GM21423 (cell line): ENCODE measurements at regions not wholly inside any gene's neighbourhood (a gene's known extent, or its start where the extent isn't known, plus 50 kb on each side); places are given as distances from the start of the nearest gene placed in this dataset.
"Not testable (repeated sequence)": the region's sequence is repeated elsewhere in the genome, so short reads cannot be mapped to it uniquely, and the experiment has no call there.

ENCODE experiments used
- ATAC-seq: cut with Tn5 transposase; IDR thresholded peaks from one replicate; pipeline ENCODE4 v1.9.1; 2021; ENCODE audit warnings: mild to moderate bottlenecking, moderate library complexity; ENCODE audit not compliant: unreplicated experiment

DNA sequence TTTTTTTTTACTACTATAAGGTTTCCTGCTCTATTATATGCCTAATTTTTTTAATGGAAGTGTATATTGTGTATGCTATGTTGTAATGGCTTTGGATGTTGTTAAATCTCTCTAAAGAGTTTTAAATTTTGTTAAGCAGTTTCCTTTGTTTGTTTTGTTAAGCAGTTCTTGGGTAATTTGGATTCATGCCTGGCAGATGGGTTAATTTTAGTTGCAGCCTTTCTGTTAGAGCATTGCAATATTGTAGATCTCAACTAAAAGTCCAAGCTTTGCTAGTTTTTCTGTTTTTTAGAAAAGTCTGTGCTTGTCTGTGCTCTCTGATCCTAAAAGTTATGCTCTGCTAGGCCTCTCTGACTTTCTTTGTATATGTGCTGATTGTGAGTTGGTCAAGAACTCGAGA is 1229.0 kb upstream of the NRXN1 start:
- ATAC-seq, result no peak

DNA sequence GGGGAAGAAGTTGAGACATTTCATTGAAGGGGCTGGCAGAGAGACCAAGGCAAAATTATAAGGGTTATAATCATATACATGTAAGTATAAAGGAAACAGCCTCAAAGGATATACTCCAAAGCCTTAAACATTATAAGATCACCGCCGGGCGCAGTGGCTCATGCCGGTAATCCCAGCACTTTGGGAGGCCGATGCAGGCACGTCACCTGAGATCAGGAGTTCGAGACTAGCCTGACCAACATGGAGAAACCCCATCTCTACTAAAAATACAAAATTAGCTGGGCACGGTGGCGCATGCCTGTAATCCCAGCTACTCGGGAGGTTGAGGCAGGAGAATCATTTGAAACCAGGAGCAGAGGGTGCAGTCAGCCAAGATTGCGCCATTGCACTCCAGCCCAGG is 1227.0 kb upstream of the NRXN1 start:
- not testable (repeated sequence) for ATAC-seq

DNA sequence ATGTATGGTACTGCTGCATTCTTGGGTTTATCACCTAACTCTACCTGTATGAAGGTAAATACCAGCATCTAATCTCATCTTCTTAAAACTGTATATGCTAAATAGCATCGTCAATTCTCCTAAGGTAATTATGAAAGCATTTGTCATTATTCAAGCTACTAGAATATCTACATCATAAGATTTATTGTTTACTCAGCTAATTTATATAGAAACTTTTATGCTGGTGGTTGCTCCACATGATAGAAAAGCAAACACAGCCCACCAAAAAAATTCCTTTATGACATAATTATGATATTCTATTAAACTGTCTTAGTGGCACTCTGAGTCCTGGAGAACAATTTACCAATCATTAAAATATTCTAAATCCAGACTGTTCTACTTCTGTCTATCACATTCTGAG is 1226.1 kb upstream of the NRXN1 start:
- ATAC-seq, result no peak

DNA sequence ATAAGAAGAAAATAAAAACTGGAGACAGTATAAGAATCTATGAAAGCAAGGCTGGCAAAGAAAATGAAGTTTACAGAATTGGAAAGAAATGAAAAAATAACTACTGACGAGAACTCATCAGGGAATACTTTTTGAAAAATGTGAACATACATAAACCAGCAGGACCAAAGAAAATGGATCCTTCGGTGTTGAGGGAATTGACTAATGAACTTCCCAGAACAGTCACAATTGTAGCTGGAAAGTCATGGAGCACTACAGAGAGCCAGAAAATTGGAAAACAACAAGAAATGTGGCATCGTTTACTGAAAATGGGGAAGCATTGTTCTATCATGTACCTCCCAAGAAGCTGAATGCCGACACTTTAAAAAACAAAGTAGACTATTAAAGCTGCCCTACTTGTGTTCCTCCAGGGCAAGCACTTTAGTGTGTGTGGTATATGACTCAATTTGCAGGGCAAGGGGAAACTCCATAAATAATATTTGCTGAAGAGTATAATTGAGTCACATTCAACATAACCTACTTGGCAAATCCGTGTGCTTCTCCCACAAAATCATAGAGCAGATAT is 1221.6 kb upstream of the NRXN1 start:
- ATAC-seq, result no peak

DNA sequence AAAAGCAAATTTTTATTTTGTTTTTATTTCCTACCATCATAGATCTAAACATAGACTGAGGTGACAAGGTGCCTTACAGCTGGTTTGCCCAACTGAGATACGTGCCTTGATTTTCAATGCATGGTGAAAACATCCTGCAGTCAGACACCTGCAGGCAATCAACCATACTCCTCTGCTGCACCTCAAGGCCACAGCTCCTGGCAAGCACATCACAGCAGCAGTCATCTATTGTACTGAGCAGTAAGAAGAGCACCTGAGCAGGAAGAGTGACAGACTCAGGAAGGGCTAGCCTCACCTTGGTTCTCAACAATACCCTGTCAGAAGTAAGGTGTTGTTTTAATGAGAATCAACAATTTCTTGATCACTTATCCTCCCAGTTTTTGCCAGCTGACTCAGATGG is 1206.8 kb upstream of the NRXN1 start:
- no peak for ATAC-seq

DNA sequence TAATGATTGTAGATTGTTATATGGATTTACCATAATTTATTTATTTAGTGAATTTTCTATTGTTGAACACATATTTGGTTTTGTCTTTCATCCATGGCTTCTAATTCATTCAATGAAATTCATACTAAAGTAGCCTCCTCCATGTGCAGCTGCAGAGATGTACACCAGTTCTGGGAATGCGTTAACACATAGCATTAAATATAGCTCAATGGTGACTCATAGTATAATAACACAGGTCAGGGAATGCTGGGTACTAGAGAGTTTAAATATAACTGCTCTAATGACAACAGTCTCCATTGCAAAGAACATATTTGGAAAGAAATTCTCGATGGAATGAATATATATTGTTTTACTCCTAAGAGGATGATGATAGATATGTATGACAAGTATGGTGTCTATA is 1190.2 kb upstream of the NRXN1 start:
- no peak for ATAC-seq

DNA sequence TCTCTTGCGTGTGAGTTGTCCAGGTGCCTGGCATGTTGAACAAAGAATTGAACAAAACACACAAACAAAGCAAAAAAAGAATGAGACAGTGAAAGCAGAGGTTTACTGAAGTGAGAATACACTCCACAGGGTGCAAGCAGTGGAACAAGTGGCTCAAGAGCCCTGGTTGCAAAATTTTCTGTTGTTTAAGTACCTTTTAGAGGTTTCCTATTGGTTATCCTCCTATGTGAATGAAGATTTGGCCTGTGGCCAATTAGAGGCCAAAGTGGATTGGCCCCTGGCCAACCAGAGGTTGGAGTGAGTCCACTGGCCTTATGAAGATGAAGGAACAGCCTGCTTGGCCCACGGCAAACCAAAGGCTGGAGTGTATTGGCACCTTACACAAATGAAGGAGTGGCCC is 1188.5 kb upstream of the NRXN1 start:
- ATAC-seq, result no peak

DNA sequence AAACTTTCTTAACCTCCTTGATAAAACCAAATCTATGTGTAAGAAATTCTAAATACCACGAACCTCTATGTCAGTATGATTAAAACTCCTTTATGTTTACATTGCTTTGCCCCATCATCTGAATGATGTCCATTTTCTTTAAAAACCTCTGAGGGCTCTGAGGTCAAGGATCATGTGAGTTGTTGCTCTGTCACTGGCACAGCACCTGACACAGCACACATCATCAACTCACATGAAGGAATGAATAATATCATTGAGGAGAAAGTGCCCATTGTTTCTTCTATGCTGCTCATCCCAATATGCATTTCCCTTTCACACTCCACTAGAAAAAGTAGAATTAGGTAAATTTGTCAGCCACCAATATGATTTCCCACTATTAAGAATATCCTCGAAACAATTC is 1178.7 kb upstream of the NRXN1 start:
- ATAC-seq, result no peak

DNA sequence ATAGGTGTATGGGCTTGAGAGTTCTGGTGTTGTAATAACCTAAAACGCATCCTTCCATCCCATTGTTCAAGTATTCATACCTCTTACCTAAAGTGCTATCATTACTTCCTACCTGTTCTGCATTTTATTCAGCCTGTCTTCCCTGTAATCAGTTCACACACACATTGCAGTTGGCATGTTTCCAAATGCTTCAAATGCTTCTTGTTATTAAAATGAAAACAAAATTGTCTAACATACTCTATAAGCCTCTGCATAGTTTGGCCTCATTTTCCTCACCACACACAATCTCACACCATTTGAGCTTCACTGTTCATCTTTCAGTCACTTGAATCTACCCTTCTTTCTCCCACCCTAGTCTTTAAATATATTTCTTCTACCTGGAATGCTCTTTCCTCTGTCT is 1178.2 kb upstream of the NRXN1 start:
- ATAC-seq, result no peak

GRCh38 chr2:52194342-52194741 is 1162.4 kb upstream of the NRXN1 start:
- ATAC-seq, result no peak

DNA sequence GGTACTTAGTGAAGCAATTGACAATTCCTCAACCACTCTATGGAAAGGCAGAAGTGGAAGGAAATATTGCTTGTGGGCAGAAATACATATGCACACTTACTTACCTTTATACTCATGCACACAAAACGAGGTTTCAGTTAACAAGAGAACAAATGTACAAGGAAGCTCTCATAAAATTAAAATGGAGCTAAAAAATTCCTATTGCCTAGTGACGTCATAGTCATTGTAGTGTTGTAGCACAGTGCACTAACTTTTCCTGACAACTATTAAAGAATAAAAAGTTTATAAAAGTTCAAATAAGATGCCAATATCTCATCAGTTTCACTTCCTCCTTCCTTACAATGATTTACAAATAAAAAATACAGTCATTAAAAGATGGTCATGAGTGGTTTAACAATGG is 1161.9 kb upstream of the NRXN1 start:
- ATAC-seq, result no peak

DNA sequence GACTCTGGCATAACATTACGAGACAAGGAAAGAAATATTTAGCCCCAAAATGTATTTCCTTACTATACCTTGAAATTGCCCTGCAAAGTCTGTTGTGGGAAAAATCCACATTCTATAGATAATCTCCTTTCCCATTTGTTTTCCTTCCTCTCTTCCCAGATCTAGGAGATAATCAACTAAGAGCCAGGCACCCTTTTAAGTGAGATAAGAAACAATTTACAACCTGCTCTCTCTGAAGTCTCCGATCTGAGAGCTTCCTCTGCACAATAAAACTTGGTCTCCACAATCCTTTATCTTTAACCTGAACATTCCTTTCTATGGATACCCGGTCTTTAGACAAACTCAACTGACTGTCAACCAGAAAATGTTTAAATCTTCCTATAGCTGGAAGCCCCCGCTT is 1160.7 kb upstream of the NRXN1 start:
- ATAC-seq, result no peak

- ATAC-seq, result no peak
These were observed 1149.1 kb upstream of the NRXN1 start for GRCh38 chr2:52181080-52181479.

- no peak for ATAC-seq
These were observed 1146.9 kb upstream of the NRXN1 start for GRCh38 chr2:52178845-52179244.

DNA sequence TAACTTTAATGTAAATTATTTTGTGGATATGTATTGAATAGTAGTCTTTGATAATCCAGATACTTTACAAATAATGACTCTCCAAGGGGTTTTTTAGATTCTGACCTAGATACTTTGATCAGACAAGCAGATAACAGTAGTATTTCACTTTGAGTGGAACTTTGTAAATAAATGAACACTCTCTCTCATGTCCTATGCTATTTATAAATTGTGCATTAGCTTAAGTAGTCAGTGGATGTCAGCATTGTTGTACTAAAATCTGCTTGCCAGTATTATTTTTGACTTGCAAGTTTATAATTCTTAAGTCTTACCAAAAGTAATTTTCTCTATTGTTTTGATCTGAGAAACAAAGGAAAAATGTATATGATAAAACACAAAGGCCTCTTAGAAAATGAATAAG is 1113.1 kb upstream of the NRXN1 start:
- no peak for ATAC-seq

DNA sequence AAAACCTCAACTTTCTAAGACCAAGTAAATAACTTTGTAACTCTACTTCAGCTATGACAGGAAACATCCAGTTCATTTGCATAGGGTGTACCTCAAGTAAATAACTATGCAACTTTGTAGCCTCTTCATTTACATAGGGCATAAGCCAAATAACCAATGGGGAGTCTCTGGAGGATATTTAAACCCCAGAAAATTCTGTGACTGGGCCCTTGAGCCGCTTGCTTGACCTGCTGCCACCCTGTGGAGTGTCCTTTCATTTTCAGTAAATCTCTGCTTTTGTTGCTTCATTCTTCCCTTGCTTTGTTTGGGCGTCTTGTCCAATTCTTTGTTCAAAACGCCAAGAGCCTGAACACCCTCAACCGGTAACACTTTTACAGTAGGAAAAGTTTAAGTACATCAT is 1112.7 kb upstream of the NRXN1 start:
- ATAC-seq, result no peak

GRCh38 chr2:52141076-52141475 is 1109.1 kb upstream of the NRXN1 start:
- ATAC-seq, result no peak

- no peak for ATAC-seq
These were observed 1107.3 kb upstream of the NRXN1 start for GRCh38 chr2:52139241-52139640.

- no peak for ATAC-seq
These were observed 1103.3 kb upstream of the NRXN1 start for GRCh38 chr2:52135235-52135634.

GRCh38 chr2:52128081-52128480 is 1096.1 kb upstream of the NRXN1 start:
- ATAC-seq, result no peak

DNA sequence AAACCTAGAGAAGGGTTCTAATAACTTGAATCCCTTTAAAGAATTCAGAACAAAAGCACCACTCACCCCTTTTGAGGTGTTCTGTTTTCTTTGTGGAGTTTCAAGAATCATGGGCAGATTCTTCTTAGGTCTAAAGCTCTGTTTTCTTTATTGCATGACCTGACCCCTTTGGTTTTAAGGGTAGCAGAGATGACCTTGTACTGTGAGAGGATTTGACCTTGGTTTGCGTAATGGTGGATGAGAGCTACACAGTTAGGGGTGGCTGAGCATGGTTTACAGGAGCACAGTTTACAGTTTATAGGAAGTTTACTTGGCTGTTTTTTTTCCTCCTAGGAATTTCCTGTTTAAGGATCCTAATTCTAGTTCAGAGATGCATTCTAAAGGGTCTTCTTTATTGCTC is 1095.6 kb upstream of the NRXN1 start:
- ATAC-seq, result no peak

DNA sequence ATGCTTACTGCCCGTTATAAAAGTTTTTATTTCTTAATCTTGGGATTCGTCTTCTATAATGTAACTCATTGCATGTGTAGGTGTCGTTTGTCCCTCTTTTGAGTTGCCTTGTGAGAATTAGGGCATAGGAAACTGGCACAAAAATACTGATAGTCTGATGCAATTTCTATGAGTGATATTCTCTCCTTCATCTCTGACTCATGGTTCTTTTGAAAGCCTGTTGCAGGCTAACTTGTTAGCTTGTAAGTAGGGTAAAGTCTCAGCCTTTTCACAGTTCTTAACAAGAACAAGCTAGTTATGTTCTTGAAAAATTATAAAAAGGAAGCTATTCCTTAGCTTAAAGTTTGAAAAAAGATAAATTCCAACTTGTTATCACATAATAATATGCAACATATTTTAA is 1085.4 kb upstream of the NRXN1 start:
- ATAC-seq, result no peak

GRCh38 chr2:52115750-52116149 is 1083.8 kb upstream of the NRXN1 start:
- ATAC-seq, result no peak

- no peak for ATAC-seq
These were observed 1081.4 kb upstream of the NRXN1 start for GRCh38 chr2:52113338-52113737.
